Cerebellar nuclear complex (tissue), 1 donor: ENCODE measurements at regions not wholly inside any gene's neighbourhood (a gene's known extent, or its start where the extent isn't known, plus 50 kb on each side); places are given as distances from the start of the nearest gene placed in this dataset.
"Not testable (repeated sequence)": the region's sequence is repeated elsewhere in the genome, so short reads cannot be mapped to it uniquely, and the experiment has no call there.

ENCODE experiments used
- DNase-seq, 2 experiments: peaks; one replicate each; lab custom pipeline; 2025; lab: John Stamatoyannopoulos, UW

GRCh38 chr18:70822691-70823090 is 533.8 kb downstream of the SOCS6 start:
- no peak for DNase-seq

GRCh38 chr18:70822117-70822516 is 533.3 kb downstream of the SOCS6 start:
- DNase-seq = no peak

- no peak for DNase-seq
Measured at GRCh38 chr18:70808481-70809056, 519.7 kb downstream of the SOCS6 start.

- DNase-seq = no peak
Measured at GRCh38 chr18:70781860-70782453, 493.1 kb downstream of the SOCS6 start.

GRCh38 chr18:70766254-70766653 is 477.4 kb downstream of the SOCS6 start:
- DNase-seq = not testable (repeated sequence)

- DNase-seq = no peak
Measured at GRCh38 chr18:70762812-70763211, 474.0 kb downstream of the SOCS6 start.

- no peak for DNase-seq
Measured at GRCh38 chr18:70758780-70759179, 469.9 kb downstream of the SOCS6 start.

GRCh38 chr18:70754486-70754885 is 465.6 kb downstream of the SOCS6 start:
- no peak for DNase-seq

- DNase-seq = no peak
Measured at GRCh38 chr18:70732916-70733315, 444.1 kb downstream of the SOCS6 start.

GRCh38 chr18:70732188-70732587 is 443.3 kb downstream of the SOCS6 start:
- DNase-seq = no peak

- DNase-seq = no peak
Measured at GRCh38 chr18:70720607-70721006, 431.8 kb downstream of the SOCS6 start.

- no peak for DNase-seq
Measured at GRCh38 chr18:70709720-70710119, 420.9 kb downstream of the SOCS6 start.

- DNase-seq = no peak
Measured at GRCh38 chr18:70709144-70709543, 420.3 kb downstream of the SOCS6 start.

GRCh38 chr18:70705831-70706416 is 417.1 kb downstream of the SOCS6 start:
- DNase-seq = no peak

GRCh38 chr18:70700496-70700895 is 411.7 kb downstream of the SOCS6 start:
- DNase-seq = no peak

GRCh38 chr18:70698574-70698973 is 409.7 kb downstream of the SOCS6 start:
- DNase-seq = no peak

- DNase-seq = no peak
Measured at GRCh38 chr18:70693246-70693645, 404.4 kb downstream of the SOCS6 start.

- not testable (repeated sequence) for DNase-seq
Measured at GRCh38 chr18:70689765-70690164, 400.9 kb downstream of the SOCS6 start.

GRCh38 chr18:70688286-70688685 is 399.4 kb downstream of the SOCS6 start:
- DNase-seq = no peak

GRCh38 chr18:70684821-70685220 is 396.0 kb downstream of the SOCS6 start:
- DNase-seq = no peak

- no peak for DNase-seq
Measured at GRCh38 chr18:70683263-70683662, 394.4 kb downstream of the SOCS6 start.

GRCh38 chr18:70674896-70675295 is 386.1 kb downstream of the SOCS6 start:
- no peak for DNase-seq

- no peak for DNase-seq
Measured at GRCh38 chr18:70673831-70674230, 385.0 kb downstream of the SOCS6 start.

GRCh38 chr18:70672581-70672980 is 383.7 kb downstream of the SOCS6 start:
- no peak for DNase-seq
